Cerebellar cortex (tissue), 1 donor: ENCODE measurements at regions not wholly inside any gene's neighbourhood (a gene's known extent, or its start where the extent isn't known, plus 50 kb on each side); places are given as distances from the start of the nearest gene placed in this dataset.
"Not testable (repeated sequence)": the region's sequence is repeated elsewhere in the genome, so short reads cannot be mapped to it uniquely, and the experiment has no call there.

Source experiments
- DNase-seq: peaks from one replicate; pipeline ENCODE4 v3.0.0-alpha.2; 2015; ENCODE audit warnings: low spot score

DNA sequence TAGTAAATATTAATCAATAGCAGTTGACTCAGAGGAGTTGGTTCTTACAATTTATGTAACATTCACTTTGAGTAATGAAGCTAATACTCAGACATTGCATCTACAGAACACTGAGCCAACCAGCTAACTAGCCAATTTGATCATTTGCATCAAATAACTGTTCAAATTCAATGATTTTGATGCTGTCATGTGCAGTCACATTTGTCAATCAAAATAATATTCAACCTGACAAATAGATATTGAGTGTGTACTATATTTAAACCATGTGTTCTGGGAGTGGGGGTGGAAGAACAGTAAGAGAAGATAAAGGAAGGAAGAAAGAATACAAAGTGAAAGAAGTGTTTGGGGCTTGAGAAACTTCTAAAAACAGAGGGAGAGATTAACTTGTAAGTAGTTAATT, 277.2 kb upstream of the ARHGEF26 start:
- no peak for DNase-seq

GRCh38 chr3:153845311-153845710, 275.9 kb upstream of the ARHGEF26 start:
- no peak for DNase-seq

DNA sequence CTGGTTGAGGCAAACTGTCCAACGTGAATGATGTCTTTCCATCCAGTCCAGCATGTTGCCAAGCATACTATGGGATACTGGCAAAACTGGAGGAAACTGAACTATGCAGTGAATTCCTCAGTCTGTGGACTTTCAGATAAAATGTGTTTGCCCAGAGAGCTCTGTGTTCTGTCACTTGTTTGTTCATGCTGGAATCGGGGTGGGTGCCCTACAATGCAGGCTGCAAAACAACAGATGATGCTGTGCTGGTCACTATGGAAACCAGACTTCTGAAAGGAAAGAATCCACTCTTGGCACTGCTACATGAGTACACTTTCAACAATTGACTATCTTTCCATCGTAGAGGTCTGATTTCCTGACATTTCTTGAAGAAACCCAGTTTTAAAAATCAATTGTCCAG, 272.5 kb upstream of the ARHGEF26 start:
- DNase-seq = no peak

- no peak for DNase-seq
These were observed 268.8 kb upstream of the ARHGEF26 start for GRCh38 chr3:153852355-153852754.

- DNase-seq = no peak
These were observed 268.0 kb upstream of the ARHGEF26 start for GRCh38 chr3:153853163-153853562.

DNA sequence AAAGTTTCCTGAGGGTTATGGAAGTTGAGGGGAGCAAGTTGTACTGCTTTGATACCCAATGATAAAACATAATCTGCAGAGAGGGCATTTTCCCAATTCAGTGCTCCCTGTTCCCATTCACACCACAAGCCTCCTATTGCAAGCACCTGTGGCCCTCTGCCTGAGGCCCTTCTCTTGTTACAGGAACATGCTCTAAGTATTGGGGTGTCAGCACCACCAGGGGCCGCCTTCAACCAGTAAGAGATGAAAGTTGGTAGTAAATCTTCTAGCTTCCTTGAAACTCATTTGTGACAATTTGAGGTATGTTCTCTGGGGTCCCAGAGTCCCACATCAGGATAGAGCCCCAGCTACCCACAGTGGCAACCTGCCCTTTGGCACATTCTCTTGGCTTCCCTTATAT, 265.4 kb upstream of the ARHGEF26 start:
- DNase-seq = no peak

DNA sequence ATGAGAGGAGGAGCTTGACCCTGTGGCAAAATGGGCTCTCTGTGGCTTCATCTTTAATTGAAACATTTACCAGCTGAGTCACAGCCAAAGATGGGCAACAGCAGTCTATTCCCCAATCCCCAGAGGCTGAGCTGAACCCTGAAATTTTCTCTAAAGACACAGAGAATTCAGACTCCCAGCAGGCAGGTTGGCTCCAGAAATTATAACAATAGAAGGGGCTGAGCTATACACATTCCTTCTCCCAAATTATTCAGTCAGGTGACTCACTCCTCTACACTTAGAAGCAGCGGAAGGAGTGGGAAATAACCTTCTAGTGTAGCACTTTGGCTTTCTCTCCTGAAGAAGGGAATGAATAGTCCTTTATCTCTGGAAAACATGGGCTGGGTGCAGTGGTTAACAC, 264.3 kb upstream of the ARHGEF26 start:
- no peak for DNase-seq

DNA sequence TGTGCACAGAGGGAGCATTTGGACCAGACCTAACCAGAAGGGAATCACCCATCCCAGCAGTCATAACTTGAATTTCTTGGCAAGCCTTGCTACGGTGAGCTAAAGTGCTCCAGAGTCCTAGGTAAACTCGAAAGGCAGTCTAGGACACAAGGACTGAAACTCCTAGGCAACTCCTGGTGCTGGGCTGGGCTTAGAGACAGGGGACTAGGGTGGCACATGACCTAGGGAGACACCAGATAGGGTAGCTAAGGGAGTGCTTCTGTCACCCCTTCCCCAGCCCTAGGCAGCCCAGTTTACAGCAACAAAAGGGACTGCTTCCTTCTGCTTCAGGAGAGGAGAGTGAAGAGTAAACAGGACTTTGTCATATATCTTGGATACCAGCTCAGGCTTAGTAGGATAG, 256.4 kb upstream of the ARHGEF26 start:
- no peak for DNase-seq

GRCh38 chr3:153866901-153867300, 254.3 kb upstream of the ARHGEF26 start:
- DNase-seq = no peak

DNA sequence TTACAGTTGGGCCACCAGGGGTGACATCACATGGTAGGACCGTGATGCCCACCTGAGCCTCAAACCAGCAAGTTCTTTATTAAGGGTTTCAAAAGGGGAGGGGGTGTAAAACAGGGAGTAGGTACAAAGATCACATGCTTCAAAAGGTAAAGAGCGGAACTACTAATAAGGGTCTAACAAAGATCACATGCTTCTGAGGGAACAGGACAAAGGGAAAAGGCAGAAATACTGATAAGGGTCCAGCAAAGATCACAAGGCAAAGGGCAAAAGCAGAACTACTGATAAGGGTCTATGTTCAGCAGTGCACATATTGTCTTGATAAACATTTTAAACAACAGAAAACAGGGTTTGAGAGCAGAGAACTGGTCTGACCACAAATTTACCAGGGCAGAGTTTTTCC, 246.8 kb upstream of the ARHGEF26 start:
- not testable (repeated sequence) for DNase-seq

- no peak for DNase-seq
These were observed 240.7 kb upstream of the ARHGEF26 start for GRCh38 chr3:153880493-153880892.

- DNase-seq = no peak
These were observed 240.0 kb upstream of the ARHGEF26 start for GRCh38 chr3:153881201-153881600.

- DNase-seq = no peak
These were observed 235.8 kb upstream of the ARHGEF26 start for GRCh38 chr3:153885359-153885758.

GRCh38 chr3:153889905-153890334, 231.3 kb upstream of the ARHGEF26 start:
- DNase-seq = no peak

GRCh38 chr3:153892126-153892525, 229.1 kb upstream of the ARHGEF26 start:
- DNase-seq = no peak

DNA sequence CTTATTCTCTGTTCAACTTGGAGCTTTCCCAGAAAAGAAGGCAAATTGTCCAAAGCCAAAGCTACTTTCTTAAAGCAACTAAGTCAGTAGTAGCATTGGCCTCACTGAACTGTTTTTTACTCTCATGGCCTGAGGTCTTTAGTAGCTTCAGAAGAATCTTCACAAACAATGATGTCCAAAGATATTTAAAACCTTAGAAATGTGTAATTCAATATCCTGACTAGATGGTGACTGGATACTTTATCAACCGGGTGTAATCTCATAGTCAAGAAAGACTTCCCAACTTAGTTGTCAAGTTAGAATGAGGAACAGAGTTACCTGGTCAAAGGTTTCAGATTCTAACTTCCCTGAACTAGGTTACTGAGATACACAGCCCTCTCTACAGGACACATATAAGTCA, 226.3 kb upstream of the ARHGEF26 start:
- no peak for DNase-seq

DNA sequence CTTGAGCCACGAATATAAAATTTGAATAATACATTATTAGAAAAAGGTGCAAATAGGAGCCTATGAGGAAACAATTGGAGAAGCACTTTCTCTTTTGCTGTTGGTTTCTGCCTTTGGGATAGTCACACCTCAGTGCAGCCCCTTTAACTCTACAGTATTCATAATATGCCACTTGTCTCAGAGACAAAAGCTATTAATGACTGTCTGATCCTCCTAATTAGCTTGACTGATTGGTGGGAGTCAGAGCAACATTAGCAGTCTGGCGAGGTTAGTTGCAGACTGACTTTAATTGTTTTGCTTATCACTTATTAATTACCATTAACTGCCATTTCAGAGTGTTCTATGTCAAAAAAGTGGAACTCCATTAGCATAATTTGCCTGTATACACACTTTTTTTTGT, 225.0 kb upstream of the ARHGEF26 start:
- DNase-seq = no peak

GRCh38 chr3:153897025-153897723, 224.0 kb upstream of the ARHGEF26 start:
- no peak for DNase-seq

GRCh38 chr3:153897842-153898241, 223.3 kb upstream of the ARHGEF26 start:
- DNase-seq = no peak

- no peak for DNase-seq
These were observed 220.0 kb upstream of the ARHGEF26 start for GRCh38 chr3:153901152-153901551.

DNA sequence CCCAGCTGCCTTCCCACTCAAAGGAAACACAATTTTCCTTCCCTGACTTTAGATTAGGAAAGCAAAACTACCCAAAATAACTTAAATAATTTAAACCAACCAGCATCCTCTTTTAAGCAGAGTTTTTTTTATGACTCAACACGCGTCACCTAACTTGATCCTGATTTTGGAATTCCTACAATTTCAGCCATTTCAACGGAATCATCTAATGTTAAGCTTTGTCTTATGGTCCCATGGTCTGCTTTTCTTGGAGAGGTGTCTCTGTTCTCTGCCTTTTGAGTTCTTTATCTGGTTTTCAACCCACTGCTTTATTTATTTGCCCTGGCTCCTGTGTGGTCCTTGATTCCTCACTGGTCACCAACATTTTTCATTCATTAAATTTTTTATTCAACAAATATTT, 219.2 kb upstream of the ARHGEF26 start:
- no peak for DNase-seq

DNA sequence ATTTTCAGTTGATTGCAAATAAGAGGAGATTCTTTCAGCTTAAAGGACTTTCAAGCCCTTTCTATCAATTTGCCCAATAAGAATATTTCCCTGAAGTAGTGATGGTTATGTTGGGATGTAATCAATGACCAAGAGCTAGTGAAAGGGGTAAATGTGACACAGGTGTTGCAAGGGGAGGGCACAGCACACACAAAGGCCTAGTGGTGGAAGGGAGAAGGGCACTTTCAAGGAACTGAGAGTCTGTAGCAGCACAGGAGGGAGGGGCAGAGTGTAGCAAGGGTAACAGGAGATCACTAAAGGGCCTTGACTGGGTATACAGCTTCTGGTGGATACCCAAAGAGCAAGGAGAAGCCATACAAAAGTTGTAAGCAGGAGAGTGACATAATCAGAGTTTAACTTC, 217.8 kb upstream of the ARHGEF26 start:
- no peak for DNase-seq

DNA sequence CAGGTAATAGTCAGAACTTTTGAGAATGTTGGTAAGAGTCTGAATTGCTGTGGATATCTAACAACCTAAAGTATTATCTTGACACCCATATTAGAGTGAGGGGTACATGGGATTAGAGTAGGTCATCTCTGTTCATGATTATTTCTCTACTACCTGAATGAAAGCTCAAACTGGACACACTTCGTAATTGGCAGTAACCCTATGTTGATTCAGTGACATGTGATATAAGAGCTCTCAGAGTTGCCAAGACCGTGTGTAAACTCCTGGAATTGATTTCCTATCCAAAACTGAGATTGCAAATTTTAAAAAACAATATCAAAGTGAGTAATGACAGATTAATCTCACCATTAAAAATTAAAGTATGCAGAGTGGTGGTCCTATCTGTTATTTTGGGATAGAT, 214.8 kb upstream of the ARHGEF26 start:
- no peak for DNase-seq

- DNase-seq = no peak
These were observed 210.8 kb upstream of the ARHGEF26 start for GRCh38 chr3:153910387-153910786.

DNA sequence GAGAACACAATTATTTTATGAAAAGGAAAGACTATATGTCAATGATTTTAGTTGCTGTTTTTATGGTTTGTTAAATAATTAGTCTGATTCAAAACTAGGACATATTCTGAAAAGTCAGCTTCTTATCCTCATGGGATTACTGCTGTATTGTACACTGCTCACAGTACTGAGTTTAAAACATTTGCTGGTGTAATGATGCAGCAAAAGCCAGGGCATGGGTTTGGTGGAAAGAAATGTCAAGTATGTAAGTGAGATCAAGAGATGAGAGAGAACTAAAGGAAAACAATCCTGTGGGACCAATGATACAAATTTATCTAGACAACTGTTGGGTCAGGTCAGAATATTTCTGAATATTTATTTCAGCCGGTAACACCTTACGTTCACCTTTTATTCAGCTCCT, 210.1 kb upstream of the ARHGEF26 start:
- no peak for DNase-seq
